ENCODE measurements at regions not wholly inside any gene's neighbourhood (a gene's known extent, or its start where the extent isn't known, plus 50 kb on each side); places are given as distances from the start of the nearest gene placed in this dataset.

- no peak overlapping the region for H3K9ac ChIP-seq (replicated peaks; ENCODE audit: extremely low read depth, insufficient read depth, low read length)
- no peaks in the 10 kb centered on the region for H3K36me3 ChIP-seq (ENCODE audit: control insufficient read depth in 2 of 2, extremely low read depth in 1 of 2, insufficient read depth in 2 of 2, low read length in 2 of 2)
- no peak overlapping the region for H2AFZ ChIP-seq (ENCODE audit: low read depth, low read length)
- no peak for DNase-seq (ENCODE audit: low read depth, low spot score)
- no TSS peak for BruUV-seq (replicated peaks)
- ChIA-PET POLR2A (no interaction called here), CTCF (no interaction called here)
- no peak overlapping the region for H3K4me2 ChIP-seq (ENCODE audit: insufficient read depth, low read length)
- no peak for FAIRE-seq
- H3K9me1 ChIP-seq (replicated peaks; ENCODE audit: control insufficient read depth, extremely low read depth, insufficient read depth, low read length): no peaks in the 10 kb centered on the region
- no peak overlapping the region for H3K4me3 ChIP-seq (replicated peaks in 1 of 3; ENCODE audit: insufficient read depth in 1 of 3, low read depth in 1 of 3, low read length in 3 of 3)
- H3K9me3 ChIP-seq (replicated peaks; ENCODE audit: control insufficient read depth, insufficient read depth, low read length): no peaks in the 10 kb centered on the region
- H3K27ac ChIP-seq (ENCODE audit: insufficient read depth, low read depth, low read length): no peak overlapping the region
- TF ChIP-seq MYC (IDR thresholded peaks at IDR 0.05; ENCODE audit: low read depth, low read length): no peak
- TF ChIP-seq POLR2AphosphoS5 (IDR thresholded peaks at IDR 0.05; ENCODE audit: insufficient read depth, low read depth, low read length): no peak
- no peak for TF ChIP-seq JUN (IDR thresholded peaks at IDR 0.05; ENCODE audit: borderline replicate concordance, insufficient read depth, insufficient read length, low read depth)
- TF ChIP-seq POLR2A (IDR thresholded peaks at IDR 0.05; ENCODE audit: low read depth, low read length): no peak
- TF ChIP-seq GATA2 (IDR thresholded peaks at IDR 0.05; ENCODE audit: insufficient read depth, insufficient read length, low read depth, low read length): no peak
- TF ChIP-seq MAX (IDR thresholded peaks at IDR 0.05; ENCODE audit: insufficient read depth, insufficient read length): no peak
- no peak for TF ChIP-seq FOS (IDR thresholded peaks at IDR 0.05; ENCODE audit: borderline replicate concordance, insufficient read depth, low read length)
- no peak for TF ChIP-seq EZH2 (IDR thresholded peaks at IDR 0.05; ENCODE audit: borderline replicate concordance, low read depth, low read length, severe bottlenecking)
- TF ChIP-seq CTCF (IDR thresholded peaks at IDR 0.05; ENCODE audit: extremely low read depth in 1 of 2, insufficient read depth in 1 of 2, low read depth in 1 of 2, low read length in 2 of 2): no peak
- no peaks in the 10 kb centered on the region for H3K79me2 ChIP-seq (ENCODE audit: control insufficient read depth, insufficient read depth, low read length)
- dilution Hi-C loops (cut with MboI; ENCODE audit: extremely low pct_ligation_motif_present, low sequenced_read_pairs): no loop called here
- no peaks in the 10 kb centered on the region for H4K20me1 ChIP-seq (replicated peaks; ENCODE audit: control insufficient read depth, extremely low read depth, insufficient read depth, low read length)
- intact Hi-C loops (cut with micrococcal nuclease): no loop called here
- H3K27me3 ChIP-seq (ENCODE audit: control insufficient read depth in 2 of 2, insufficient read depth in 2 of 2, low read length in 2 of 2): peaks cover 0 to 2% of the 10 kb centered on the region in 2 experiments
- no peaks in the 10 kb centered on the region for H3K4me1 ChIP-seq (ENCODE audit: control insufficient read depth, extremely low read depth, insufficient read depth, low read length)
Observed at GRCh38 chr9:532707-533106, 308.8 kb upstream of the DMRT1 start.

Measured in endothelial cell of umbilical vein (primary cell).